GM12878 (cell line): ENCODE measurements at regions not wholly inside any gene's neighbourhood (a gene's known extent, or its start where the extent isn't known, plus 50 kb on each side); places are given as distances from the start of the nearest gene placed in this dataset.

Experiments used
- ATAC-seq: fragments of 200-7000 bp; cut with Tn5 transposase; 3 replicates; pipeline ENCODE4 v1.9.1; 2020; ENCODE audit warnings: mild to moderate bottlenecking, moderate library complexity
- BruUV-seq: library from RNA; stranded (reverse); fragments of 400-500 nt; replicated peaks from 2 replicates; lab custom pipeline; 2021; lab: Mats Ljungman, UMichigan
- CTCF ChIA-PET: fragments of 300-600 bp; sonication (Branson Sonifier 250); formaldehyde crosslinking; extraction: SDS; loops from one replicate; lab custom pipeline; 2021; ENCODE audit warnings: inconsistent platforms; lab: Yijun Ruan, JAX
- POLR2A ChIA-PET: fragments of 350-600 bp; formaldehyde crosslinking; extraction: SDS; loops from one replicate; lab custom pipeline; 2021; ENCODE audit warnings: inconsistent platforms; lab: Charles Lee
- RAD21 ChIA-PET: fragments of 300-600 bp; sonication (Branson Sonifier 250); formaldehyde crosslinking; loops from one replicate; lab custom pipeline; 2023; ENCODE audit warnings: antibody characterized with exemption; ENCODE audit not compliant: unreplicated experiment; lab: Charles Lee
- SMC1A ChIA-PET: fragments of 300-600 bp; sonication (Branson Sonifier 250); formaldehyde crosslinking; loops from one replicate; lab custom pipeline; 2023; ENCODE audit not compliant: unreplicated experiment, uncharacterized antibody; lab: Charles Lee
- DNase-seq: peaks from one replicate; pipeline ENCODE4 v3.0.0-alpha.2; 2011; ENCODE audit warnings: low read depth, low spot score
- FAIRE-seq: peaks from 3 replicates; lab custom pipeline; 2011; peaks lifted over from hg19 to GRCh38; lab: Jason Lieb, UNC
- H2AFZ ChIP-seq: 2 replicates; pipeline ENCODE4 v1.6.0; 2011; ENCODE audit warnings: low read depth, low read length, control low read depth; ENCODE audit not compliant: control insufficient read depth
- H3K27ac ChIP-seq: 2 replicates; pipeline ENCODE4 v1.5.1; 2011; ENCODE audit warnings: control low read depth; ENCODE audit not compliant: control insufficient read depth, insufficient read depth
- H3K27me3 ChIP-seq, 2 experiments: replicated peaks in 1 of 2; 2 replicates each; pipeline versions ENCODE4 v1.6.0 to v1.6.1; 2011; ENCODE audit warnings: low read length in 1 of 2; ENCODE audit not compliant: control insufficient read depth in 2 of 2, insufficient read depth in 2 of 2
- H3K36me3 ChIP-seq, 2 experiments: 2 replicates each; pipeline ENCODE4 v1.5.1; 2011; ENCODE audit warnings: low read length in 1 of 2; ENCODE audit not compliant: control insufficient read depth in 2 of 2, insufficient read depth in 2 of 2
- H3K4me1 ChIP-seq: 2 replicates; pipeline ENCODE4 v1.6.1; 2011; ENCODE audit warnings: mild to moderate bottlenecking, low read length, moderate library complexity, mixed read lengths; ENCODE audit not compliant: control insufficient read depth, insufficient read depth
- H3K4me2 ChIP-seq: 2 replicates; pipeline ENCODE4 v1.6.0; 2011; ENCODE audit warnings: control low read depth; ENCODE audit not compliant: control insufficient read depth, insufficient read depth
- H3K4me3 ChIP-seq: fragments of 200-600 bp; sonication (generic); 2 replicates; pipeline ENCODE4 v1.5.1; 2016
- H3K79me2 ChIP-seq: 2 replicates; pipeline ENCODE4 v1.6.0; 2011; ENCODE audit warnings: low read length; ENCODE audit not compliant: control insufficient read depth, insufficient read depth
- H3K9ac ChIP-seq: 2 replicates; pipeline ENCODE4 v1.8.0; 2011; ENCODE audit warnings: low read length, control low read depth, mixed read lengths; ENCODE audit not compliant: control insufficient read depth, insufficient read depth
- H3K9me3 ChIP-seq: replicated peaks from 3 replicates; pipeline ENCODE4 v1.5.1; 2011; ENCODE audit warnings: mild to moderate bottlenecking, low read length; ENCODE audit not compliant: control insufficient read depth, insufficient read depth
- H4K20me1 ChIP-seq: 2 replicates; pipeline ENCODE4 v1.6.0; 2011; ENCODE audit not compliant: control insufficient read depth, insufficient read depth
- ETV6 ChIP-seq, 2 experiments: fragments of 450-650 bp in 1 of 2; IDR thresholded peaks in 1 of 2; conservative IDR thresholded peaks in 1 of 2; 2 replicates each; pipeline ENCODE4 v1.6.1; 2014; ENCODE audit warnings: antibody characterized with exemption in 1 of 2, borderline replicate concordance in 1 of 2, low read depth in 1 of 2, mild to moderate bottlenecking in 1 of 2, moderate library complexity in 1 of 2
- HSF1 ChIP-seq: fragments of 150-350 bp; IDR thresholded peaks from 2 replicates; pipeline ENCODE4 v1.6.1; 2014; ENCODE audit warnings: mild to moderate bottlenecking, low read depth, low read length
- MXI1 ChIP-seq: fragments of 150-350 bp; IDR thresholded peaks from 2 replicates; pipeline ENCODE4 v1.6.1; 2011; ENCODE audit warnings: low read depth, mild to moderate bottlenecking, inconsistent platforms, low read length, improper control_type of control experiment
- POLR2AphosphoS2 ChIP-seq: IDR thresholded peaks from 2 replicates; pipeline ENCODE4 v1.6.1; 2011; ENCODE audit warnings: low read depth, mild to moderate bottlenecking, low read length, improper control_type of control experiment, moderate library complexity
- ZZZ3 ChIP-seq: IDR thresholded peaks from 2 replicates; pipeline ENCODE4 v1.6.1; 2011; ENCODE audit warnings: low read depth; ENCODE audit not compliant: control insufficient read depth, insufficient read length
- WGBS: methylation state at CpG from one replicate; pipeline ENCODE4 v1.1.6; 2016; ENCODE audit warnings: low lambda C conversion rate; ENCODE audit not compliant: insufficient replicate concordance, insufficient coverage; ENCODE audit errors: missing lambda C conversion rate; 5-methylcytosine and 5-hydroxymethylcytosine counted together
- in situ Hi-C: fragments of 300-500 bp; cut with MboI; formaldehyde crosslinking; loops from 9 replicates; pipeline ENCODE4 v1.14.3; 2018; ENCODE audit warnings: mixed read lengths
- intact Hi-C: fragments of 100-400 bp; cut with micrococcal nuclease; formaldehyde crosslinking; loops from one replicate; pipeline ENCODE4 v1.14.2; 2022; ENCODE audit not compliant: unreplicated experiment
- TF ChIP-seq, protein P1 (sequence below): fragments of 450-650 bp; formaldehyde crosslinking; IDR thresholded peaks from 2 replicates; pipeline ENCODE4 v1.4.0; 2022; ENCODE audit warnings: mild to moderate bottlenecking, moderate library complexity
- TF ChIP-seq, protein P2 (sequence below): fragments of 450-650 bp; IDR thresholded peaks from 2 replicates; pipeline ENCODE4 v1.6.1; 2017; ENCODE audit warnings: mild to moderate bottlenecking, moderate library complexity
- TF ChIP-seq, protein P3 (sequence below): IDR thresholded peaks from 2 replicates; pipeline ENCODE4 v1.6.1; 2011; ENCODE audit warnings: borderline replicate concordance, low read depth, mild to moderate bottlenecking, moderate library complexity, mixed read lengths, low read length; ENCODE audit not compliant: insufficient read depth; ENCODE audit errors: extremely low read length
- TF ChIP-seq, protein P4 (sequence below): fragments of 450-650 bp; IDR thresholded peaks from 2 replicates; pipeline ENCODE4 v1.6.1; 2017; ENCODE audit warnings: mild to moderate bottlenecking, moderate library complexity

DNA sequence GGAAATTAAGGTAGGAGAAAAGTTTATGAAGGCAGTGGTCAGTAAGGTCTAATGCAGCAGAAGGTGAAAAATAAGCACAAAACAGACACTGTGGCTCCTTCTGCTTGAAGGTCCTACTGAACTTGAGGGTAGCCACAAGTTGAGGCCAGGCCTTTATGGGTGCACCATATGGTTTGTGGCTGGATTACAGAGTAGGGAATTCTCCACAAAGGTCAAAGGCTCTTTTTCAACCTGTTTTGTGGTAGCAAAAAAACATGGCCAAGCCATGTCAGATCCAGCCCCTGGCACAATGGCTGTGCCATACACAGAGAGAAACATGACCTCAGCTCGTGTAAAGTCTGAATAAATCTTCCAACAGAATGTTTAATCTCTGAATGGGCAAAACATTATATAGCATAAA, 214.0 kb downstream of the SATB1 start:
- 0% methylated on average over 1 of the region's 1 CpG for WGBS
- DNase-seq = no peak
- in situ Hi-C loops (no loop called here), intact Hi-C loops (no loop called here)
- no peak overlapping the region for H2AFZ ChIP-seq
- no peak overlapping the region for H3K27ac ChIP-seq
- no peaks in the 10 kb centered on the region for H3K36me3 ChIP-seq
- no peak overlapping the region for H3K4me3 ChIP-seq
- ATAC-seq = no peak
- H3K9ac ChIP-seq = no peak overlapping the region
- H3K27me3 ChIP-seq = no peaks in the 10 kb centered on the region
- POLR2A ChIA-PET = no interaction called here
- RAD21 ChIA-PET = no interaction called here
- no TSS peak for BruUV-seq
- H3K9me3 ChIP-seq = no peaks in the 10 kb centered on the region
- CTCF ChIA-PET = interaction anchor here (0.7 kb wide), 1 partner anchor 181 kb away, joined by 3 read pairs; no protein-coding TSS in a partner anchor
- no peaks in the 10 kb centered on the region for H3K4me1 ChIP-seq
- no peaks in the 10 kb centered on the region for H3K79me2 ChIP-seq
- FAIRE-seq = no peak
- H3K4me2 ChIP-seq = no peak overlapping the region
- H4K20me1 ChIP-seq = no peaks in the 10 kb centered on the region
- SMC1A ChIA-PET = no interaction called here
- TF ChIP-seq, protein P1, sequence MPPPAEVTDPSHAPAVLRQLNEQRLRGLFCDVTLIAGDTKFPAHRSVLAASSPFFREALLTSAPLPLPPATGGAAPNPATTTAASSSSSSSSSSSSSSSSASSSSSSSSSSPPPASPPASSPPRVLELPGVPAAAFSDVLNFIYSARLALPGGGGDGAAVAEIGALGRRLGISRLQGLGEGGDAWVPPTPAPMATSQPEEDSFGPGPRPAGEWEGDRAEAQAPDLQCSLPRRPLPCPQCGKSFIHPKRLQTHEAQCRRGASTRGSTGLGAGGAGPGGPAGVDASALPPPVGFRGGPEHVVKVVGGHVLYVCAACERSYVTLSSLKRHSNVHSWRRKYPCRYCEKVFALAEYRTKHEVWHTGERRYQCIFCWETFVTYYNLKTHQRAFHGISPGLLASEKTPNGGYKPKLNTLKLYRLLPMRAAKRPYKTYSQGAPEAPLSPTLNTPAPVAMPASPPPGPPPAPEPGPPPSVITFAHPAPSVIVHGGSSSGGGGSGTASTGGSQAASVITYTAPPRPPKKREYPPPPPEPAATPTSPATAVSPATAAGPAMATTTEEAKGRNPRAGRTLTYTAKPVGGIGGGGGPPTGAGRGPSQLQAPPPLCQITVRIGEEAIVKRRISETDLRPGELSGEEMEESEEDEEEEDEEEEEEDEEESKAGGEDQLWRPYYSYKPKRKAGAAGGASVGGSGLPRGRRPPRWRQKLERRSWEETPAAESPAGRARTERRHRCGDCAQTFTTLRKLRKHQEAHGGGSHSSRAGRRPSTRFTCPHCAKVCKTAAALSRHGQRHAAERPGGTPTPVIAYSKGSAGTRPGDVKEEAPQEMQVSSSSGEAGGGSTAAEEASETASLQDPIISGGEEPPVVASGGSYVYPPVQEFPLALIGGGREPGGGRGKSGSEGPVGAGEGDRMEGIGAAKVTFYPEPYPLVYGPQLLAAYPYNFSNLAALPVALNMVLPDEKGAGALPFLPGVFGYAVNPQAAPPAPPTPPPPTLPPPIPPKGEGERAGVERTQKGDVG (CRISPR knock-in tag) = no peak
- TF ChIP-seq, protein P2, sequence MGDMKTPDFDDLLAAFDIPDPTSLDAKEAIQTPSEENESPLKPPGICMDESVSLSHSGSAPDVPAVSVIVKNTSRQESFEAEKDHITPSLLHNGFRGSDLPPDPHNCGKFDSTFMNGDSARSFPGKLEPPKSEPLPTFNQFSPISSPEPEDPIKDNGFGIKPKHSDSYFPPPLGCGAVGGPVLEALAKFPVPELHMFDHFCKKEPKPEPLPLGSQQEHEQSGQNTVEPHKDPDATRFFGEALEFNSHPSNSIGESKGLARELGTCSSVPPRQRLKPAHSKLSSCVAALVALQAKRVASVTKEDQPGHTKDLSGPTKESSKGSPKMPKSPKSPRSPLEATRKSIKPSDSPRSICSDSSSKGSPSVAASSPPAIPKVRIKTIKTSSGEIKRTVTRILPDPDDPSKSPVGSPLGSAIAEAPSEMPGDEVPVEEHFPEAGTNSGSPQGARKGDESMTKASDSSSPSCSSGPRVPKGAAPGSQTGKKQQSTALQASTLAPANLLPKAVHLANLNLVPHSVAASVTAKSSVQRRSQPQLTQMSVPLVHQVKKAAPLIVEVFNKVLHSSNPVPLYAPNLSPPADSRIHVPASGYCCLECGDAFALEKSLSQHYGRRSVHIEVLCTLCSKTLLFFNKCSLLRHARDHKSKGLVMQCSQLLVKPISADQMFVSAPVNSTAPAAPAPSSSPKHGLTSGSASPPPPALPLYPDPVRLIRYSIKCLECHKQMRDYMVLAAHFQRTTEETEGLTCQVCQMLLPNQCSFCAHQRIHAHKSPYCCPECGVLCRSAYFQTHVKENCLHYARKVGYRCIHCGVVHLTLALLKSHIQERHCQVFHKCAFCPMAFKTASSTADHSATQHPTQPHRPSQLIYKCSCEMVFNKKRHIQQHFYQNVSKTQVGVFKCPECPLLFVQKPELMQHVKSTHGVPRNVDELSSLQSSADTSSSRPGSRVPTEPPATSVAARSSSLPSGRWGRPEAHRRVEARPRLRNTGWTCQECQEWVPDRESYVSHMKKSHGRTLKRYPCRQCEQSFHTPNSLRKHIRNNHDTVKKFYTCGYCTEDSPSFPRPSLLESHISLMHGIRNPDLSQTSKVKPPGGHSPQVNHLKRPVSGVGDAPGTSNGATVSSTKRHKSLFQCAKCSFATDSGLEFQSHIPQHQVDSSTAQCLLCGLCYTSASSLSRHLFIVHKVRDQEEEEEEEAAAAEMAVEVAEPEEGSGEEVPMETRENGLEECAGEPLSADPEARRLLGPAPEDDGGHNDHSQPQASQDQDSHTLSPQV = no peak
- TF ChIP-seq ZZZ3 (no peak), POLR2AphosphoS2 (no peak), HSF1 (no peak), MXI1 (no peak), ETV6 (conservative IDR thresholded peaks at IDR 0.05 in 1 of 2, IDR thresholded peaks at IDR 0.05 in 1 of 2; ENCODE audit: borderline replicate concordance in 1 of 2, low read depth in 1 of 2) (no peak)
- TF ChIP-seq, protein P3, sequence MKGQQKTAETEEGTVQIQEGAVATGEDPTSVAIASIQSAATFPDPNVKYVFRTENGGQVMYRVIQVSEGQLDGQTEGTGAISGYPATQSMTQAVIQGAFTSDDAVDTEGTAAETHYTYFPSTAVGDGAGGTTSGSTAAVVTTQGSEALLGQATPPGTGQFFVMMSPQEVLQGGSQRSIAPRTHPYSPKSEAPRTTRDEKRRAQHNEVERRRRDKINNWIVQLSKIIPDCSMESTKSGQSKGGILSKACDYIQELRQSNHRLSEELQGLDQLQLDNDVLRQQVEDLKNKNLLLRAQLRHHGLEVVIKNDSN = no peak
- TF ChIP-seq, protein P4, sequence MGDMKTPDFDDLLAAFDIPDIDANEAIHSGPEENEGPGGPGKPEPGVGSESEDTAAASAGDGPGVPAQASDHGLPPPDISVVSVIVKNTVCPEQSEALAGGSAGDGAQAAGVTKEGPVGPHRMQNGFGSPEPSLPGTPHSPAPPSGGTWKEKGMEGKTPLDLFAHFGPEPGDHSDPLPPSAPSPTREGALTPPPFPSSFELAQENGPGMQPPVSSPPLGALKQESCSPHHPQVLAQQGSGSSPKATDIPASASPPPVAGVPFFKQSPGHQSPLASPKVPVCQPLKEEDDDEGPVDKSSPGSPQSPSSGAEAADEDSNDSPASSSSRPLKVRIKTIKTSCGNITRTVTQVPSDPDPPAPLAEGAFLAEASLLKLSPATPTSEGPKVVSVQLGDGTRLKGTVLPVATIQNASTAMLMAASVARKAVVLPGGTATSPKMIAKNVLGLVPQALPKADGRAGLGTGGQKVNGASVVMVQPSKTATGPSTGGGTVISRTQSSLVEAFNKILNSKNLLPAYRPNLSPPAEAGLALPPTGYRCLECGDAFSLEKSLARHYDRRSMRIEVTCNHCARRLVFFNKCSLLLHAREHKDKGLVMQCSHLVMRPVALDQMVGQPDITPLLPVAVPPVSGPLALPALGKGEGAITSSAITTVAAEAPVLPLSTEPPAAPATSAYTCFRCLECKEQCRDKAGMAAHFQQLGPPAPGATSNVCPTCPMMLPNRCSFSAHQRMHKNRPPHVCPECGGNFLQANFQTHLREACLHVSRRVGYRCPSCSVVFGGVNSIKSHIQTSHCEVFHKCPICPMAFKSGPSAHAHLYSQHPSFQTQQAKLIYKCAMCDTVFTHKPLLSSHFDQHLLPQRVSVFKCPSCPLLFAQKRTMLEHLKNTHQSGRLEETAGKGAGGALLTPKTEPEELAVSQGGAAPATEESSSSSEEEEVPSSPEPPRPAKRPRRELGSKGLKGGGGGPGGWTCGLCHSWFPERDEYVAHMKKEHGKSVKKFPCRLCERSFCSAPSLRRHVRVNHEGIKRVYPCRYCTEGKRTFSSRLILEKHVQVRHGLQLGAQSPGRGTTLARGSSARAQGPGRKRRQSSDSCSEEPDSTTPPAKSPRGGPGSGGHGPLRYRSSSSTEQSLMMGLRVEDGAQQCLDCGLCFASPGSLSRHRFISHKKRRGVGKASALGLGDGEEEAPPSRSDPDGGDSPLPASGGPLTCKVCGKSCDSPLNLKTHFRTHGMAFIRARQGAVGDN = no peak
